SK-N-SH (cell line): ENCODE measurements at regions not wholly inside any gene's neighbourhood (a gene's known extent, or its start where the extent isn't known, plus 50 kb on each side); places are given as distances from the start of the nearest gene placed in this dataset.

Source experiments
- NRF1 ChIP-seq: IDR thresholded peaks from 2 replicates; pipeline ENCODE4 v1.6.1; 2012; ENCODE audit warnings: low read depth, mild to moderate bottlenecking, low read length
- POLR2AphosphoS5 ChIP-seq: IDR thresholded peaks from 2 replicates; pipeline ENCODE4 v1.6.1; 2012; ENCODE audit warnings: low read depth, low read length
- RAD21 ChIP-seq: IDR thresholded peaks from 2 replicates; pipeline ENCODE4 v1.6.1; 2012; ENCODE audit warnings: mild to moderate bottlenecking, low read length
- TCF12 ChIP-seq: IDR thresholded peaks from 2 replicates; pipeline ENCODE4 v1.4.0; 2012
- YY1 ChIP-seq: IDR thresholded peaks from 2 replicates; pipeline ENCODE4 v1.4.0; 2012; ENCODE audit warnings: low read depth, mild to moderate bottlenecking
- TF ChIP-seq, protein P1 (sequence below): IDR thresholded peaks from 2 replicates; pipeline ENCODE4 v1.4.0; 2012; ENCODE audit warnings: low read depth, borderline replicate concordance
- TF ChIP-seq, protein P2 (sequence below): fragments of 200-600 bp; sonication (generic); IDR thresholded peaks from 2 replicates; pipeline ENCODE4 v1.6.1; 2017; ENCODE audit warnings: antibody characterized with exemption, mild to moderate bottlenecking, moderate library complexity

DNA sequence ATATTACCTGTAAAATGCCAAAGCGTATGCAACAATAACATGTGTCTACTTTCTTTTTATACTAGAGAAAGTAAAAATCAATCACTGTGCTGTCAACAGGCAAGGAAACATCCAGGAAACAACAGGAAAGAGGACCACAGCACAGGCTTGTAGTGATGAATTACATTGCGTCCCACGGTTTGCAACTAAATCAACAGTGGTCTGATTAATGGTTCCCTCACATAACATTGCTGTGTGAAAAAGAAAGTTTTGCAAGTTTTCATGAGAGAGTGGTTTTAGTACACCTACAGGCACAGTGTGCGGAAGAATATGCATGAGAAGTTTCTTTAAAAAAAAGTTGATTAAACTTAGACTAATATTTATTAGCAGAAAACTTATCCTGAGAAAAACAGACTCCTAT lies 329.5 kb upstream of the HSF2 start:
- TF ChIP-seq RAD21 (no peak), POLR2AphosphoS5 (no peak), YY1 (no peak), NRF1 (no peak), TCF12 (no peak)
- TF ChIP-seq, protein P1, sequence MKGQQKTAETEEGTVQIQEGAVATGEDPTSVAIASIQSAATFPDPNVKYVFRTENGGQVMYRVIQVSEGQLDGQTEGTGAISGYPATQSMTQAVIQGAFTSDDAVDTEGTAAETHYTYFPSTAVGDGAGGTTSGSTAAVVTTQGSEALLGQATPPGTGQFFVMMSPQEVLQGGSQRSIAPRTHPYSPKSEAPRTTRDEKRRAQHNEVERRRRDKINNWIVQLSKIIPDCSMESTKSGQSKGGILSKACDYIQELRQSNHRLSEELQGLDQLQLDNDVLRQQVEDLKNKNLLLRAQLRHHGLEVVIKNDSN: no peak
- TF ChIP-seq, protein P2, sequence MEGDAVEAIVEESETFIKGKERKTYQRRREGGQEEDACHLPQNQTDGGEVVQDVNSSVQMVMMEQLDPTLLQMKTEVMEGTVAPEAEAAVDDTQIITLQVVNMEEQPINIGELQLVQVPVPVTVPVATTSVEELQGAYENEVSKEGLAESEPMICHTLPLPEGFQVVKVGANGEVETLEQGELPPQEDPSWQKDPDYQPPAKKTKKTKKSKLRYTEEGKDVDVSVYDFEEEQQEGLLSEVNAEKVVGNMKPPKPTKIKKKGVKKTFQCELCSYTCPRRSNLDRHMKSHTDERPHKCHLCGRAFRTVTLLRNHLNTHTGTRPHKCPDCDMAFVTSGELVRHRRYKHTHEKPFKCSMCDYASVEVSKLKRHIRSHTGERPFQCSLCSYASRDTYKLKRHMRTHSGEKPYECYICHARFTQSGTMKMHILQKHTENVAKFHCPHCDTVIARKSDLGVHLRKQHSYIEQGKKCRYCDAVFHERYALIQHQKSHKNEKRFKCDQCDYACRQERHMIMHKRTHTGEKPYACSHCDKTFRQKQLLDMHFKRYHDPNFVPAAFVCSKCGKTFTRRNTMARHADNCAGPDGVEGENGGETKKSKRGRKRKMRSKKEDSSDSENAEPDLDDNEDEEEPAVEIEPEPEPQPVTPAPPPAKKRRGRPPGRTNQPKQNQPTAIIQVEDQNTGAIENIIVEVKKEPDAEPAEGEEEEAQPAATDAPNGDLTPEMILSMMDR: no peak
